Activated CD4-positive, alpha-beta T cell treated with anti-CD3 and anti-CD28 coated beads, Interleukin-10, Interleukin-2, amounts not matched to agents 100 ng/mL and 50 ng/mL, durations not matched to agents 16 hours and 8 hours (primary cell): ENCODE measurements at regions not wholly inside any gene's neighbourhood (a gene's known extent, or its start where the extent isn't known, plus 50 kb on each side); places are given as distances from the start of the nearest gene placed in this dataset.

Experiments used
- DNase-seq: peaks from one replicate; pipeline ENCODE4 v3.0.0-alpha.2; 2020

- DNase-seq: no peak
Measured at GRCh38 chr13:109976206-109976997, 190.0 kb upstream of the IRS2 start.

GRCh38 chr13:109974354-109974753 is 188.0 kb upstream of the IRS2 start:
- DNase-seq: no peak

- no peak for DNase-seq
Measured at GRCh38 chr13:109973279-109973678, 186.9 kb upstream of the IRS2 start.

DNA sequence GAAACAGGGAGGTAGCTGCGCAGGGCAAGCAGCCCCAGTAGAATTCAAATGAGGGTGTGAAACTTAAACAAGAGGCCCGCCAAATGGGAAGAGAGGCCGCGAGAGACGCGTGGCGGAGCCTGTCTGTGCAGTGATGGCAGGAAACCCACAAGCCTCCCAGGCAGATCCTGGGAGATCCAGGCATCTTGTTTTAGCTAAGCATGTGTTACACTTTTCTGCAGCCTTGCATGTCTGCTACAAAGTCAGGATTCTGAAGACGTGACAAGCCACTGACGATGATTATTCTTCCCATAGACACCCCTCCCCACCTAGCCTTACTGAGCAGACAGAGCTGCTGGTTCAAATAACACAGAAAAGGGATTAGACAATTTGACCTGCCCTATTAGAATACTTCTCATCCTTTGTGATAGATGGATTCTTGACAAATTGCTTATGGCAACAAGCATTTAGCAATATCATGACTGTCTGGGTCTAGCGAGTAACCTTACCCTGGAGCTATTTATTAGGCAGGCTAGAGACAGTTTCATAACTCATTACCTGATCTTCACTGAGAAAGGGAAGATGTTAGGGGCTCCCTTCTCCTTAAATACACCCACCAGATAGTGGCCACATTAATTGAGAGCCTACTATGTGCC is 185.2 kb upstream of the IRS2 start:
- no peak for DNase-seq

GRCh38 chr13:109971006-109971405 is 184.6 kb upstream of the IRS2 start:
- no peak for DNase-seq

DNA sequence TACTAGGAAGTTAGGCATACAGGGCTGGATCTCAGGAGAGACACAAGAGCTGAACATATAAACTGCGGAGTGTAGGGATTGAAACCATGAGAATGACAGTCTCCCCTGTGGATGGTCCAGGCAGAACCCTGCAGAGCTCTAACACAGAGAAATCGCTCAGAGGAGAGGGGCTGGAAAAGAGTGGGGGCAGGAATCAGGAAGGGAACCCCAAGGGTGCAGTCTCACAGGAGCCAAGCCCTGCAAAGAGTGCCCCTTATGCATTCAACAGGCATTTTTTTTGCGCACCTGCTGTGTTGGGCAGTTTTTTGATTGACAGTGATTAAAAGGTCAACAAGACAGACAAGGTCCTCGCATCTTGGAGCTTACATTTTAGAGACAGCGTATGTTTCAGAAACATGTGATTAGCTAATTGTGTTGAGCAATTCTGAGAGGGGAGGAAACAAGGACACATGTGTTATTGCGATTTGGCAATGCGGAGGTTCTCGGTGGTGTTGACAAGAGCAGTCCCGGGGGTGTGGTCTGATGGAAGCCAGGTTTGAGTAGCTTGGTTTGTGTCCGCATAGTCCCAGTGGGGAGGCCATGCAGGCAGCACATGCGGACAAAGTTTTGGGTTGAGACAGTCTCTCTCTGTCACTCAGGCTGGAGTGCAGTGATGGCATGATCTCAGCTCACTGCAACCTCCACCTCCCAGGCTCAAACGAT is 182.6 kb upstream of the IRS2 start:
- DNase-seq: no peak

GRCh38 chr13:109963960-109964563 is 177.7 kb upstream of the IRS2 start:
- no peak for DNase-seq

GRCh38 chr13:109963384-109963783 is 177.0 kb upstream of the IRS2 start:
- no peak for DNase-seq

DNA sequence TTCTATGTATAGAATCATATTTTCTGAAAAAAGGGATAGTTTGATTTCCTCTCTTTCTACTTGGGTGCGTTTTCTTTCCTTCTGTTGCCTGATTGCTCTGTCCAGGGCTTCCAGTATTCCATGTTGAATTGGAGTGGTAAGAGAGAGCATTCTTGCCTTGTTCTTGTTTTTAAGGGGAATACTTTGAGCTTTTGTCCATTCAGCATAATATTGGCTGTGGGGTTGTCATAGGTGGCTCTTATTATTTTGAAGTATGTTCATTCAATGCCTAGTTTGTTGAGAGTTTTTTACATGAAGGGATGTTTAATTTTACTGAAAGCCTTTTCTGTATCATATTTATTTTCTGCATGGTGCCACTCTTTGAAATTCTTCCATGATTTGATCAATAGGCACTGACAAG is 173.5 kb upstream of the IRS2 start:
- DNase-seq: no peak

- no peak for DNase-seq
Measured at GRCh38 chr13:109957875-109958274, 171.5 kb upstream of the IRS2 start.

GRCh38 chr13:109955598-109955997 is 169.2 kb upstream of the IRS2 start:
- no peak for DNase-seq

- no peak for DNase-seq
Measured at GRCh38 chr13:109954441-109954840, 168.1 kb upstream of the IRS2 start.

GRCh38 chr13:109951491-109951890 is 165.1 kb upstream of the IRS2 start:
- no peak for DNase-seq

GRCh38 chr13:109949397-109949796 is 163.0 kb upstream of the IRS2 start:
- DNase-seq: no peak

- no peak for DNase-seq
Measured at GRCh38 chr13:109947006-109947405, 160.6 kb upstream of the IRS2 start.

DNA sequence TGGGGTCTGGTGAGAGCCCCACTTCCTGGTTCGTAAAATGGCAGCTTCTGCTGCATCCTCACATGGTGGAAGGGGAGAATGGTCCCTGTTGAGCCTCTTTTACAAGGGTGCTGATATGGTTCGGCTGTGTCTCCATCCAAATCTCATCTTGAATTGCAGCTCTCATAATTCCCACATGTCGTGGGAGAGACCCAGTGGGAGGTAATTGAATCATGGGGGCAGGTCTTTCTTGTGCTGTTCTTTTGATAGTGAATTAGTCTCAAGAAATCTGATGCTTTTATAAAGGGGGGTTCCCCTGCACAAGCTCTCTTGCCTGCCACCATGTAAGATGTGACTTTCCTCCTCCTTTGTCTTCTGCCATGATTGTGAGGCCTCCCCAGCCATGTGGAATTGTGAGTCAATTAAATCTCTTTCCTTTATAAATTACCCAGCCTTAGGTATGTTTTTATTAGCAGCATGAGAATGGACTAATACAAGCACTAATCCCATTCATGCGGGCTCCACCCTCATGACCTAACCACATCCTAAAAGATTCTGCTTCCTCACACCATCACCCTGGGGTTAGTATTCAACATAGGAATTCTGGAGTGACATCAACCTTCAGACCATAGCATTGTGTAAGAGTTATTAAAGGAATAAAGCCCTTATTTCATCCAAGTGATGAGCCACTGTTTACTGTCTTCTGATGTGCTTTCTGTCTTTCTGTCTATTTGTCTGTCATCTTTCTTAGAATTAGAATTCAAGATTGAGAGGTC is 159.0 kb upstream of the IRS2 start:
- DNase-seq: no peak

DNA sequence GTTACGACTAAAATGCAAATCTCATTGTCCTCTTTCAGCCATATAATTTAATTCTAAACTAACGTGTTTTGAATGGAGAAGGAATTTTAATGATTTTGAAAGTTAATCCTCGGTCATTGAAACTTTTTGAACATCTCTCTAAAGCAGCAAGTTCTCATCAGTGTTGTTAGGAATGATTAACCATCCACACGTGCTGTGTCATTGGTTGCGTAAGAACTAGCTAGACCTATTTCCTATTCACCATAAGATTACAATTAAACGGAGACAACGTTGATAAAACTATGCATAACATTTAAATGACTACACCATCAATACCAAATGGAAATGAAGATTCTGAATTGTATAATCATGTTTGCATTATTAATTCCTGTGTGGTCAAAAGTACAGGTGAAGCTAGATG is 155.6 kb upstream of the IRS2 start:
- no peak for DNase-seq

- no peak for DNase-seq
Measured at GRCh38 chr13:109941221-109941620, 154.8 kb upstream of the IRS2 start.

GRCh38 chr13:109940637-109941036 is 154.3 kb upstream of the IRS2 start:
- no peak for DNase-seq

DNA sequence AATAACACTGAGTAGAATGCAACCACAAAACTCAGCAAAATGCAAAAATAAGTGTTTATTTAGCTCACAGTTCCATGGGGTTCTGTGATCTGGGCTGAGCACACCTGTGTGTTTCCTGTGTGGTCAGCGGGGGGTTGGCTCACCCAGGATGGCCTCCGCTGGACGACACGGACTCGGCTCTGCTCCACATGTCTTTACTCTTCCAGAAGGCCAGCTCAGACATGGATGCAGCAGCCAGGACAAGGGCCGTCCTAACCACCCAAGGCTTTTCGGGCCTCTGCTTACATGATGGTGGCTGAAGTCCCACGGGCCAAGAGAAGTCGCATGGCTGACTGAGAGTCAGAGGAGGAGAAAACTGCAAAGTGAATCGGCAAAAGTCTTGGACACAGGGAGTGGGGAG is 153.5 kb upstream of the IRS2 start:
- DNase-seq: no peak

GRCh38 chr13:109939180-109939579 is 152.8 kb upstream of the IRS2 start:
- no peak for DNase-seq

- DNase-seq: no peak
Measured at GRCh38 chr13:109938255-109938936, 152.0 kb upstream of the IRS2 start.
